Endothelial cell (in vitro differentiated cells): ENCODE measurements at regions not wholly inside any gene's neighbourhood (a gene's known extent, or its start where the extent isn't known, plus 50 kb on each side); places are given as distances from the start of the nearest gene placed in this dataset.

ENCODE experiments used
- DNase-seq: peaks from one replicate; pipeline ENCODE4 v3.0.0; 2021; ENCODE audit warnings: low spot score
- H3K27ac Mint-ChIP-seq: one replicate; pipeline ENCODE4 v1.8.0; 2021; ENCODE audit warnings: mixed read lengths, inconsistent platforms; ENCODE audit not compliant: unreplicated experiment
- H3K27me3 Mint-ChIP-seq: one replicate; pipeline ENCODE4 v1.8.0; 2021; ENCODE audit warnings: mild to moderate bottlenecking, moderate library complexity, mixed read lengths, inconsistent platforms; ENCODE audit not compliant: unreplicated experiment
- H3K36me3 Mint-ChIP-seq: one replicate; pipeline ENCODE4 v1.8.0; 2021; ENCODE audit warnings: mild to moderate bottlenecking, low read depth, mixed read lengths, inconsistent platforms; ENCODE audit not compliant: unreplicated experiment
- H3K4me1 Mint-ChIP-seq: one replicate; pipeline ENCODE4 v1.8.0; 2021; ENCODE audit warnings: mild to moderate bottlenecking, mixed read lengths, inconsistent platforms; ENCODE audit not compliant: unreplicated experiment
- H3K4me3 Mint-ChIP-seq: one replicate; pipeline ENCODE4 v1.8.0; 2021; ENCODE audit warnings: mild to moderate bottlenecking, mixed read lengths, inconsistent platforms; ENCODE audit not compliant: unreplicated experiment
- H3K9me3 Mint-ChIP-seq: one replicate; pipeline ENCODE4 v1.8.0; 2021; ENCODE audit warnings: mixed read lengths, inconsistent platforms; ENCODE audit not compliant: unreplicated experiment
- TF ChIP-seq, protein P1 (sequence below): fragments of 200-600 bp; sonication (generic); IDR thresholded peaks from one replicate; pipeline ENCODE4 v1.5.0; 2021; ENCODE audit warnings: antibody characterized with exemption; ENCODE audit not compliant: unreplicated experiment

GRCh38 chr16:58843675-58844074 lies 109.6 kb upstream of the GOT2 start:
- Mint-ChIP-seq H3K27me3 (peaks cover 2% of the 10 kb centered on the region), H3K4me1 (no peaks in the 10 kb centered on the region), H3K36me3 (no peaks in the 10 kb centered on the region), H3K27ac (no peak overlapping the region), H3K9me3 (no peaks in the 10 kb centered on the region), H3K4me3 (no peak overlapping the region)
- no peak for DNase-seq
- TF ChIP-seq, protein P1, sequence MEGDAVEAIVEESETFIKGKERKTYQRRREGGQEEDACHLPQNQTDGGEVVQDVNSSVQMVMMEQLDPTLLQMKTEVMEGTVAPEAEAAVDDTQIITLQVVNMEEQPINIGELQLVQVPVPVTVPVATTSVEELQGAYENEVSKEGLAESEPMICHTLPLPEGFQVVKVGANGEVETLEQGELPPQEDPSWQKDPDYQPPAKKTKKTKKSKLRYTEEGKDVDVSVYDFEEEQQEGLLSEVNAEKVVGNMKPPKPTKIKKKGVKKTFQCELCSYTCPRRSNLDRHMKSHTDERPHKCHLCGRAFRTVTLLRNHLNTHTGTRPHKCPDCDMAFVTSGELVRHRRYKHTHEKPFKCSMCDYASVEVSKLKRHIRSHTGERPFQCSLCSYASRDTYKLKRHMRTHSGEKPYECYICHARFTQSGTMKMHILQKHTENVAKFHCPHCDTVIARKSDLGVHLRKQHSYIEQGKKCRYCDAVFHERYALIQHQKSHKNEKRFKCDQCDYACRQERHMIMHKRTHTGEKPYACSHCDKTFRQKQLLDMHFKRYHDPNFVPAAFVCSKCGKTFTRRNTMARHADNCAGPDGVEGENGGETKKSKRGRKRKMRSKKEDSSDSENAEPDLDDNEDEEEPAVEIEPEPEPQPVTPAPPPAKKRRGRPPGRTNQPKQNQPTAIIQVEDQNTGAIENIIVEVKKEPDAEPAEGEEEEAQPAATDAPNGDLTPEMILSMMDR = no peak

- H3K27ac Mint-ChIP-seq = no peak overlapping the region
- H3K4me3 Mint-ChIP-seq = no peak overlapping the region
- TF ChIP-seq, protein P1 = no peak
- H3K36me3 Mint-ChIP-seq = no peaks in the 10 kb centered on the region
- no peaks in the 10 kb centered on the region for H3K9me3 Mint-ChIP-seq
- H3K4me1 Mint-ChIP-seq = no peaks in the 10 kb centered on the region
- peaks cover 2% of the 10 kb centered on the region for H3K27me3 Mint-ChIP-seq
- DNase-seq = no peak
These were observed 108.6 kb upstream of the GOT2 start for GRCh38 chr16:58842746-58843145.

GRCh38 chr16:58842156-58842555 lies 108.0 kb upstream of the GOT2 start:
- TF ChIP-seq, protein P1 = no peak
- Mint-ChIP-seq H3K36me3 (no peaks in the 10 kb centered on the region), H3K27me3 (peaks cover 2% of the 10 kb centered on the region), H3K4me3 (no peak overlapping the region), H3K4me1 (no peaks in the 10 kb centered on the region), H3K27ac (no peak overlapping the region), H3K9me3 (no peaks in the 10 kb centered on the region)
- no peak for DNase-seq

- H3K27me3 Mint-ChIP-seq = peaks cover 1% of the 10 kb centered on the region
- no peaks in the 10 kb centered on the region for H3K9me3 Mint-ChIP-seq
- H3K4me3 Mint-ChIP-seq = no peak overlapping the region
- no peak overlapping the region for H3K27ac Mint-ChIP-seq
- TF ChIP-seq, protein P1 = no peak
- H3K36me3 Mint-ChIP-seq = no peaks in the 10 kb centered on the region
- peaks cover 3% of the 10 kb centered on the region for H3K4me1 Mint-ChIP-seq
- DNase-seq = no peak
These were observed 103.8 kb upstream of the GOT2 start for GRCh38 chr16:58837950-58838349.

DNA sequence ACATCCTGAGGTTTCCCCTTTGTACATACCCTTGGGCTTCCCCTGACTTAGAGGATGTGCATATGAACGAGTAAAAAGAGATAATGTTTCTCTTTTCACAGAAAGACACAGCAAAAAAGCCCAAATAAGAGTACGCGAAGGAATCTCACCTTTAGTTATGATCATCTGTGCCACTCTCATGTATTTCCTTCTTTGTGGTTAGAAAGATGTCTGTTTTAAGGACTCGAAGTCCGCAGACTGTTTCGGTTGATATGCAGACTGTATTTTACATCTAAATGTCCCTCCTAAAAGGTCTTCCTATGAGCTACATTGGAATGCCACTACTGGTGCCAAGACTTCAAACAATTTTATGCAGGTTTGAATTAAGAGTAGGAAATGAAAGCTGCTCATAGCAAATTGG lies 102.3 kb upstream of the GOT2 start:
- DNase-seq = no peak
- no peaks in the 10 kb centered on the region for H3K9me3 Mint-ChIP-seq
- no peak overlapping the region for H3K27ac Mint-ChIP-seq
- H3K4me1 Mint-ChIP-seq = peaks cover 11% of the 10 kb centered on the region
- H3K4me3 Mint-ChIP-seq = no peak overlapping the region
- H3K27me3 Mint-ChIP-seq = peaks cover 1% of the 10 kb centered on the region
- TF ChIP-seq, protein P1 = no peak
- no peaks in the 10 kb centered on the region for H3K36me3 Mint-ChIP-seq
